Prostate gland (tissue), 2 donors: ENCODE measurements at regions not wholly inside any gene's neighbourhood (a gene's known extent, or its start where the extent isn't known, plus 50 kb on each side); places are given as distances from the start of the nearest gene placed in this dataset.

Source experiments
- DNase-seq: peaks from one replicate; pipeline ENCODE4 v3.0.0-alpha.2; 2019; ENCODE audit warnings: low spot score
- H3K27ac ChIP-seq, 2 donors: fragments of 200-600 bp; sonication (generic); 2 replicates each; pipeline ENCODE4 v1.5.1; 2017 to 2019
- H3K27me3 ChIP-seq: fragments of 200-600 bp; sonication (generic); replicated peaks from 2 replicates; pipeline ENCODE4 v1.5.1; 2019; ENCODE audit not compliant: insufficient read depth
- H3K36me3 ChIP-seq, 2 donors: fragments of 200-600 bp; sonication (generic); 1 replicate in 1 of 2; 2 replicates in 1 of 2; pipeline versions ENCODE4 v1.5.1 to v1.8.1; 2017 to 2019
- H3K4me1 ChIP-seq: fragments of 200-600 bp; sonication (generic); replicated peaks from 2 replicates; pipeline ENCODE4 v1.5.1; 2019
- H3K4me3 ChIP-seq, 2 donors: fragments of 200-600 bp; sonication (generic); 2 replicates each; pipeline ENCODE4 v1.5.1; 2017 to 2019
- H3K9me3 ChIP-seq: fragments of 200-600 bp; sonication (generic); 2 replicates; pipeline ENCODE4 v1.5.1; 2017
- CTCF ChIP-seq, 4 experiments: fragments of 200-600 bp in 2 of 4; fragments of 450-650 bp in 2 of 4; sonication (generic) in 2 of 4; IDR thresholded peaks; 1 replicate in 3 of 4; 2 replicates in 1 of 4; pipeline ENCODE4 v1.5.1; 2016 to 2019; ENCODE audit warnings: antibody characterized with exemption in 4 of 4, mild to moderate bottlenecking in 2 of 4, moderate library complexity in 2 of 4
- POLR2A ChIP-seq: fragments of 450-650 bp; IDR thresholded peaks from one replicate; pipeline ENCODE4 v1.6.1; 2016; ENCODE audit warnings: antibody characterized with exemption, mild to moderate bottlenecking
- POLR2AphosphoS5 ChIP-seq: sonication (generic); formaldehyde crosslinking; IDR thresholded peaks from one replicate; pipeline ENCODE4 v1.6.1; 2017; ENCODE audit warnings: antibody characterized with exemption
- WGBS: methylation state at CpG from one replicate; pipeline ENCODE4 v1.1.5; 2018; 5-methylcytosine and 5-hydroxymethylcytosine counted together
- intact Hi-C: fragments of 100-400 bp; cut with DNase I; formaldehyde crosslinking; loops from one replicate; pipeline ENCODE4 v1.14.2; 2022

DNA sequence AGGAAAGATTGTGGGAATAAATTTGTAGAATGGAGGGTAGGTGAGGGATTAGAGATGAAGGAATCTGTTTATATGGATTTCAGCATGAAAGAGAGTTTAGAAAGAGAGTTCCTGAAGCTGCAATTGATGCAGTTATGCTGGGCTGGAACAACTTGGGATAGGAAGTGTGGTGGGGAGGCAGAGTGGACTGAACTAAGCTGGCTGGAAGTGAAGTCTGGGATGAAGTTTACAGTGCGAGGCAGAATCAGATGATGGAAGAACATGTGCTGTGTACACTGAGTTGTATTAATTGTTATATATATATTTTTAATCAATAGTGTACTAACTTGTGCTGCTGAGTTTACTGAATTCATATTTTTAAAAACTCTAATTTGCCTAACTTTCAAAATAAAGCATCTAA lies 461.9 kb downstream of the SPRY1 start:
- no peak for TF ChIP-seq POLR2AphosphoS5
- TF ChIP-seq POLR2A, result no peak
- no peak for TF ChIP-seq CTCF (IDR thresholded peaks at IDR 0.05)
- intact Hi-C loops, result no loop called here
- 79% methylated on average over 1 of the region's 1 CpG for WGBS

DNA sequence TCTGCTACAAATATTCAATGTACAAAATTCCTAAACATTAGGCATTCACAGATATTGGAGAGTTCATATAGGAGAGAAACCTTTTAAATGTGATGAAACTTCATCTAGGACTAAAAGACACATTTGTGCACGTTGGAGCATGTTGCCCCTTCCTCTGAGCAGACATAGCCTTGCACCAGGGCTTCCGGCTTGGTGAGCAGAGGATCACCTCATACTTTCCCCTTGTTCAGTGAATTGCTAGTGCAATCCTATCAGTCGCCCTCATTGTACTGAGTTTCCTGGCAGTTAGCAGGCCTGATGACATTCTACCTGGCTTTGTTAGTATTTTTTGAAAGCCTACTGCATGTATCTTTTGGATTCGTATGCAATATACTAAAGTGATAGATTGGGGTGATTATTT lies 466.2 kb downstream of the SPRY1 start:
- Histone ChIP-seq H3K36me3 (no peaks in the 10 kb centered on the region), H3K27ac (no peak overlapping the region), H3K4me1 (no peaks in the 10 kb centered on the region), H3K9me3 (no peaks in the 10 kb centered on the region), H3K4me3 (no peak overlapping the region), H3K27me3 (no peaks in the 10 kb centered on the region)
- no peak for DNase-seq
- WGBS, result 73% methylated on average over 4 of the region's 4 CpGs
- intact Hi-C loops, result no loop called here
- TF ChIP-seq POLR2A (no peak), CTCF (IDR thresholded peaks at IDR 0.05) (no peak)

More for the DNA sequence above, 461.9 kb downstream of the SPRY1 start:
- Histone ChIP-seq H3K36me3 (no peaks in the 10 kb centered on the region), H3K4me3 (no peak overlapping the region), H3K9me3 (no peaks in the 10 kb centered on the region), H3K27ac (no peak overlapping the region), H3K4me1 (no peaks in the 10 kb centered on the region), H3K27me3 (no peaks in the 10 kb centered on the region)
- no peak for DNase-seq

- Histone ChIP-seq H3K4me1 (no peaks in the 10 kb centered on the region), H3K4me3 (no peak overlapping the region), H3K27me3 (no peaks in the 10 kb centered on the region), H3K27ac (no peak overlapping the region), H3K36me3 (no peaks in the 10 kb centered on the region), H3K9me3 (no peaks in the 10 kb centered on the region)
- no peak for TF ChIP-seq CTCF (IDR thresholded peaks at IDR 0.05)
- no peak for TF ChIP-seq POLR2A
- no peak for TF ChIP-seq POLR2AphosphoS5
- intact Hi-C loops, result no loop called here
- DNase-seq, result no peak
- 96% methylated on average over 2 of the region's 2 CpGs for WGBS
These were observed 470.2 kb downstream of the SPRY1 start for GRCh38 chr4:123866796-123867195.

- intact Hi-C loops, result no loop called here
- Histone ChIP-seq H3K27ac (no peak overlapping the region), H3K9me3 (no peaks in the 10 kb centered on the region), H3K4me1 (no peaks in the 10 kb centered on the region), H3K27me3 (no peaks in the 10 kb centered on the region), H3K4me3 (no peak overlapping the region), H3K36me3 (no peaks in the 10 kb centered on the region)
- no peak for DNase-seq
- TF ChIP-seq CTCF (IDR thresholded peaks at IDR 0.05), result no peak
- no peak for TF ChIP-seq POLR2AphosphoS5
- TF ChIP-seq POLR2A, result no peak
These were observed 471.5 kb downstream of the SPRY1 start for GRCh38 chr4:123867910-123868587.
